K562 (cell line): ENCODE measurements at regions not wholly inside any gene's neighbourhood (a gene's known extent, or its start where the extent isn't known, plus 50 kb on each side); places are given as distances from the start of the nearest gene placed in this dataset.

Experiments
- ATAC-seq: fragments of 200-7000 bp; cut with Tn5 transposase; 3 replicates; pipeline ENCODE4 v1.9.1; 2020; ENCODE audit warnings: moderate library complexity
- BruUV-seq: library from RNA; stranded (reverse); fragments of 400-500 nt; replicated peaks from 2 replicates; lab custom pipeline; 2021; lab: Mats Ljungman, UMichigan
- CTCF ChIA-PET: fragments of 300-600 bp; formaldehyde crosslinking; extraction: SDS; loops from one replicate; lab custom pipeline; 2021; ENCODE audit warnings: low intra/inter-chr PET ratio; lab: Yijun Ruan, JAX
- POLR2A ChIA-PET: fragments of 300-600, 350-650 bp; sonication (Branson Sonifier 250); formaldehyde crosslinking; extraction: SDS; loops from one replicate; lab custom pipeline; 2021; ENCODE audit warnings: antibody characterized with exemption, inconsistent platforms; lab: Yijun Ruan, JAX
- DNase-seq, 4 experiments: peaks; one replicate each; pipeline versions ENCODE4 v3.0.0 to v3.0.0-alpha.2; 2011 to 2018; ENCODE audit warnings: low spot score in 3 of 4, mixed read lengths in 3 of 4; ENCODE audit errors: extremely low read depth in 1 of 4
- FAIRE-seq: peaks from 2 replicates; lab custom pipeline; 2011; peaks lifted over from hg19 to GRCh38; lab: Jason Lieb, UNC
- H2AFZ ChIP-seq: 2 replicates; pipeline ENCODE4 v1.6.0; 2011; ENCODE audit warnings: low read depth, low read length, control low read depth, inconsistent platforms
- H3K27ac ChIP-seq: fragments of 200-600 bp; 3 replicates; pipeline ENCODE4 v1.8.0; 2011; ENCODE audit warnings: low read depth, mild to moderate bottlenecking, control low read depth, inconsistent platforms, low read length, moderate library complexity, mixed read lengths; ENCODE audit errors: extremely low read depth
- H3K27me3 ChIP-seq, 2 experiments: fragments of 300-600 bp in 1 of 2; 2 replicates in 1 of 2; 3 replicates in 1 of 2; pipeline versions ENCODE4 v1.6.0 to v1.8.0; 2011; ENCODE audit warnings: inconsistent platforms in 2 of 2, low read length in 2 of 2, mild to moderate bottlenecking in 1 of 2, mixed read lengths in 1 of 2, moderate library complexity in 1 of 2; ENCODE audit not compliant: control insufficient read depth in 2 of 2, insufficient read depth in 2 of 2
- H3K36me3 ChIP-seq: fragments of 300-600 bp; 3 replicates; pipeline ENCODE4 v1.8.0; 2011; ENCODE audit warnings: mild to moderate bottlenecking, low read length, inconsistent platforms; ENCODE audit not compliant: control insufficient read depth, insufficient read depth
- H3K4me1 ChIP-seq, 2 experiments: fragments of 200-600 bp in 1 of 2; replicated peaks in 1 of 2; 2 replicates in 1 of 2; 3 replicates in 1 of 2; pipeline versions ENCODE4 v1.5.1 to v1.8.0; 2011; ENCODE audit warnings: inconsistent platforms in 2 of 2, low read length in 2 of 2, mild to moderate bottlenecking in 1 of 2, mixed read lengths in 1 of 2, moderate library complexity in 1 of 2; ENCODE audit not compliant: control insufficient read depth in 2 of 2, insufficient read depth in 2 of 2
- H3K4me2 ChIP-seq: 2 replicates; pipeline ENCODE4 v1.6.1; 2011; ENCODE audit warnings: low read length, control low read depth, inconsistent platforms, mixed read lengths; ENCODE audit not compliant: insufficient read depth
- H3K4me3 ChIP-seq: fragments of 200-600 bp; sonication (generic), shearing (Covaris generic); 2 replicates; pipeline ENCODE4 v1.5.1; 2016; ENCODE audit warnings: control low read depth, inconsistent platforms
- H3K79me2 ChIP-seq: fragments of 200-600 bp; 3 replicates; pipeline ENCODE4 v1.8.0; 2011; ENCODE audit warnings: low read length, inconsistent platforms; ENCODE audit not compliant: control insufficient read depth, insufficient read depth
- H3K9ac ChIP-seq, 2 experiments: 2 replicates each; pipeline versions ENCODE4 v1.6.0 to v1.6.1; 2011; ENCODE audit warnings: low read depth in 2 of 2, low read length in 2 of 2, control low read depth in 1 of 2, inconsistent platforms in 1 of 2, mild to moderate bottlenecking in 1 of 2, mixed read lengths in 1 of 2; ENCODE audit not compliant: insufficient read depth in 1 of 2
- H3K9me1 ChIP-seq: one replicate; pipeline ENCODE4 v1.6.0; 2011; ENCODE audit warnings: inconsistent platforms, mild to moderate bottlenecking, low read length, moderate library complexity; ENCODE audit not compliant: control insufficient read depth, insufficient read depth
- H3K9me3 ChIP-seq: replicated peaks from 2 replicates; pipeline ENCODE4 v1.5.1; 2011; ENCODE audit warnings: low read depth, low read length, inconsistent platforms; ENCODE audit not compliant: control insufficient read depth, insufficient read depth
- H4K20me1 ChIP-seq: replicated peaks from 2 replicates; pipeline ENCODE4 v1.6.1; 2011; ENCODE audit warnings: low read length, inconsistent platforms, mixed read lengths; ENCODE audit not compliant: control insufficient read depth, insufficient read depth
- BACH1 ChIP-seq: fragments of 200-800 bp; sonication (Bioruptor generic); IDR thresholded peaks from 2 replicates; pipeline ENCODE4 v1.6.1; 2016; ENCODE audit warnings: missing genetic modification characterization, missing compliant biosample characterization
- MAZ ChIP-seq, 2 experiments: fragments of 450-650 bp in 1 of 2; sonication (generic) in 1 of 2; formaldehyde crosslinking; IDR thresholded peaks in 1 of 2; conservative IDR thresholded peaks in 1 of 2; 2 replicates each; pipeline versions ENCODE4 v1.4.0 to v1.5.0; 2020; ENCODE audit warnings: mild to moderate bottlenecking in 1 of 2, missing genetic modification reagents in 1 of 2
- MLLT1 ChIP-seq, 2 experiments: fragments of 450-650 bp; IDR thresholded peaks; 2 replicates each; pipeline ENCODE4 v1.6.1; 2016
- RAD21 ChIP-seq, 2 experiments: fragments of 250-450 bp in 1 of 2; fragments of 450-650 bp in 1 of 2; sonication (Bioruptor Pico) in 1 of 2; formaldehyde crosslinking in 1 of 2; IDR thresholded peaks in 1 of 2; conservative IDR thresholded peaks in 1 of 2; 2 replicates each; pipeline versions ENCODE4 v1.4.0 to v1.8.0; 2020 to 2022; ENCODE audit warnings: mild to moderate bottlenecking in 2 of 2, moderate library complexity in 1 of 2
- SMAD3 ChIP-seq: fragments of 450-650 bp; formaldehyde crosslinking; conservative IDR thresholded peaks from 2 replicates; pipeline ENCODE4 v1.4.0; 2020; ENCODE audit warnings: mild to moderate bottlenecking
- ZNF76 ChIP-seq: fragments of 250-450 bp; sonication (Bioruptor Pico); IDR thresholded peaks from 2 replicates; pipeline ENCODE4 v1.4.0; 2020; ENCODE audit warnings: mild to moderate bottlenecking, moderate library complexity, borderline replicate concordance
- ZSCAN29 ChIP-seq: fragments of 450-650 bp; IDR thresholded peaks from 2 replicates; pipeline ENCODE4 v1.6.1; 2017
- WGBS: fragments of 100-300 bp; shearing (Covaris generic); methylation state at CpG from one replicate; pipeline ENCODE4 v1.1.6; 2016; ENCODE audit warnings: low coverage, mixed read lengths; ENCODE audit not compliant: insufficient coverage; ENCODE audit errors: missing lambda C conversion rate; 5-methylcytosine and 5-hydroxymethylcytosine counted together
- in situ Hi-C: fragments of 300-500 bp; cut with MboI; formaldehyde crosslinking; loops from 4 replicates; pipeline ENCODE4 v1.15.0; 2018; ENCODE audit warnings: inconsistent platforms, mixed read lengths
- intact Hi-C: fragments of 100-400 bp; cut with micrococcal nuclease; formaldehyde crosslinking; loops from 2 replicates; pipeline ENCODE4 v1.14.2; 2022
- TF ChIP-seq, protein P1 (sequence below), 3 experiments: IDR thresholded peaks in 2 of 3; conservative IDR thresholded peaks in 1 of 3; 2 replicates each; pipeline ENCODE4 v1.5.1; 2011 to 2012; ENCODE audit warnings: low read length in 3 of 3, mild to moderate bottlenecking in 3 of 3, control low read depth in 2 of 3, improper control_type of control experiment in 1 of 3, inconsistent platforms in 1 of 3, low read depth in 1 of 3, mixed read lengths in 1 of 3, moderate library complexity in 1 of 3; ENCODE audit not compliant: insufficient read depth in 2 of 3
- TF ChIP-seq, protein P2 (sequence below): IDR thresholded peaks from 2 replicates; pipeline ENCODE4 v1.6.1; 2011; ENCODE audit warnings: borderline replicate concordance, low read depth, mild to moderate bottlenecking, moderate library complexity, low read length; ENCODE audit not compliant: insufficient read depth, poor library complexity, severe bottlenecking

DNA sequence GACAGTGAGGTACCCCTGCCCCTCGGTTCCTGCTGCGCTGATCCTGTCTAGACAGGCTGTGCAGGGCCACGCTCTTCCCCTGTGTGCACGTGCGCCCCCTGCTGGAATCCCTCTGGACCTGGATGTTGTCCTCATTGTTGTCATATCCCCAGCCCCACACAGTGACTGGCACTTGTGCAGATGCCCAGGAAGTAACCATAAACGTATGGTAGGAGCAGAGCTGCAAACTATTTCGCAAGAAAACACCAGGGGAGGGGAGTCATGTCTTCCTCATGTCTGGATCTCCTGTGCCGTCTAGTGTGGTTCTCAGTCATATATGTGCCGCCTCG is 114.7 kb downstream of the CRYBB2 start:
- in situ Hi-C loops (loop anchor here (10.0 kb wide), 2 partner anchors 99 to 129 kb away; no protein-coding TSS in a partner anchor), intact Hi-C loops (loop anchor here (5.0 kb wide), 1 partner anchor 97 kb away; no protein-coding TSS in a partner anchor)
- Histone ChIP-seq H3K4me1 (no peaks in the 10 kb centered on the region), H3K9me1 (no peaks in the 10 kb centered on the region), H3K4me3 (no peak overlapping the region), H3K9ac (no peak overlapping the region), H3K9me3 (no peaks in the 10 kb centered on the region), H4K20me1 (no peaks in the 10 kb centered on the region), H3K79me2 (no peaks in the 10 kb centered on the region), H3K27ac (no peak overlapping the region), H3K4me2 (no peak overlapping the region), H3K36me3 (no peaks in the 10 kb centered on the region), H3K27me3 (0 out of 5 replicates have a peak, but pooled peaks cover 0 to 3% of the 10 kb centered on the region in 2 experiments), H2AFZ (no peak overlapping the region)
- DNase-seq, result peak; percentile 22 to 71 (median 29)
- peak; percentile 70 for FAIRE-seq
- 24% methylated on average over 10 of the region's 10 CpGs for WGBS
- ATAC-seq, result peak; percentile 98
- ChIA-PET POLR2A (no interaction called here), CTCF (no interaction called here)
- BruUV-seq, result no TSS peak
- TF ChIP-seq SMAD3 (CRISPR knock-in tag) (no peak), MLLT1 (IDR thresholded peaks at IDR 0.05) (no peak), ZSCAN29 (no peak), MAZ (CRISPR knock-in tag; conservative IDR thresholded peaks at IDR 0.05 in 1 of 2, IDR thresholded peaks at IDR 0.05 in 1 of 2) (no peak), RAD21 (CRISPR knock-in tag; conservative IDR thresholded peaks at IDR 0.05 in 1 of 2, IDR thresholded peaks at IDR 0.05 in 1 of 2) (peak in 1 of 2 experiments; percentile 42; a peak in 2 of 4 replicates), ZNF76 (CRISPR knock-in tag) (no peak), BACH1 (tag) (no peak)
- TF ChIP-seq, protein P1, sequence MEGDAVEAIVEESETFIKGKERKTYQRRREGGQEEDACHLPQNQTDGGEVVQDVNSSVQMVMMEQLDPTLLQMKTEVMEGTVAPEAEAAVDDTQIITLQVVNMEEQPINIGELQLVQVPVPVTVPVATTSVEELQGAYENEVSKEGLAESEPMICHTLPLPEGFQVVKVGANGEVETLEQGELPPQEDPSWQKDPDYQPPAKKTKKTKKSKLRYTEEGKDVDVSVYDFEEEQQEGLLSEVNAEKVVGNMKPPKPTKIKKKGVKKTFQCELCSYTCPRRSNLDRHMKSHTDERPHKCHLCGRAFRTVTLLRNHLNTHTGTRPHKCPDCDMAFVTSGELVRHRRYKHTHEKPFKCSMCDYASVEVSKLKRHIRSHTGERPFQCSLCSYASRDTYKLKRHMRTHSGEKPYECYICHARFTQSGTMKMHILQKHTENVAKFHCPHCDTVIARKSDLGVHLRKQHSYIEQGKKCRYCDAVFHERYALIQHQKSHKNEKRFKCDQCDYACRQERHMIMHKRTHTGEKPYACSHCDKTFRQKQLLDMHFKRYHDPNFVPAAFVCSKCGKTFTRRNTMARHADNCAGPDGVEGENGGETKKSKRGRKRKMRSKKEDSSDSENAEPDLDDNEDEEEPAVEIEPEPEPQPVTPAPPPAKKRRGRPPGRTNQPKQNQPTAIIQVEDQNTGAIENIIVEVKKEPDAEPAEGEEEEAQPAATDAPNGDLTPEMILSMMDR (IDR thresholded peaks at IDR 0.05 in 2 of 3, conservative IDR thresholded peaks at IDR 0.05 in 1 of 3; ENCODE audit: insufficient read depth in 2 of 3, low read depth in 1 of 3, low read length in 3 of 3), result peak; percentile 52 to 67 (median 62); a peak in 5 of 6 replicates
- TF ChIP-seq, protein P2, sequence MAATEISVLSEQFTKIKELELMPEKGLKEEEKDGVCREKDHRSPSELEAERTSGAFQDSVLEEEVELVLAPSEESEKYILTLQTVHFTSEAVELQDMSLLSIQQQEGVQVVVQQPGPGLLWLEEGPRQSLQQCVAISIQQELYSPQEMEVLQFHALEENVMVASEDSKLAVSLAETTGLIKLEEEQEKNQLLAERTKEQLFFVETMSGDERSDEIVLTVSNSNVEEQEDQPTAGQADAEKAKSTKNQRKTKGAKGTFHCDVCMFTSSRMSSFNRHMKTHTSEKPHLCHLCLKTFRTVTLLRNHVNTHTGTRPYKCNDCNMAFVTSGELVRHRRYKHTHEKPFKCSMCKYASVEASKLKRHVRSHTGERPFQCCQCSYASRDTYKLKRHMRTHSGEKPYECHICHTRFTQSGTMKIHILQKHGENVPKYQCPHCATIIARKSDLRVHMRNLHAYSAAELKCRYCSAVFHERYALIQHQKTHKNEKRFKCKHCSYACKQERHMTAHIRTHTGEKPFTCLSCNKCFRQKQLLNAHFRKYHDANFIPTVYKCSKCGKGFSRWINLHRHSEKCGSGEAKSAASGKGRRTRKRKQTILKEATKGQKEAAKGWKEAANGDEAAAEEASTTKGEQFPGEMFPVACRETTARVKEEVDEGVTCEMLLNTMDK, result peak; percentile 68
